OCI-LY1 (cell line): ENCODE measurements at regions not wholly inside any gene's neighbourhood (a gene's known extent, or its start where the extent isn't known, plus 50 kb on each side); places are given as distances from the start of the nearest gene placed in this dataset.

Experiments used
- H2AFZ ChIP-seq: fragments of 200-600 bp; sonication (generic), shearing (Covaris generic); 2 replicates; pipeline ENCODE4 v1.6.0; 2014; ENCODE audit warnings: antibody characterized with exemption, mild to moderate bottlenecking, low read length
- H3F3A ChIP-seq: fragments of 200-600 bp; sonication (generic), shearing (Covaris generic); 2 replicates; pipeline ENCODE4 v1.6.0; 2014; ENCODE audit warnings: mild to moderate bottlenecking, antibody characterized with exemption, low read length, moderate library complexity; ENCODE audit not compliant: insufficient read depth
- H3K27ac ChIP-seq: fragments of 200-600 bp; sonication (generic); 2 replicates; pipeline ENCODE4 v1.5.1; 2014; ENCODE audit warnings: low read length, mixed run types, mild to moderate bottlenecking, low read depth; ENCODE audit not compliant: poor library complexity, severe bottlenecking
- H3K27me3 ChIP-seq: fragments of 200-600 bp; sonication (generic); 2 replicates; pipeline ENCODE4 v1.6.0; 2014; ENCODE audit warnings: antibody characterized with exemption, mild to moderate bottlenecking, low read length, moderate library complexity; ENCODE audit not compliant: insufficient read depth
- H3K36me3 ChIP-seq: fragments of 200-600 bp; sonication (generic); 2 replicates; pipeline ENCODE4 v1.6.1; 2014; ENCODE audit warnings: mild to moderate bottlenecking, antibody characterized with exemption, low read length, moderate library complexity, mixed read lengths; ENCODE audit not compliant: insufficient read depth
- H3K4me1 ChIP-seq: fragments of 200-600 bp; sonication (generic); 2 replicates; pipeline ENCODE4 v1.5.1; 2014; ENCODE audit warnings: mild to moderate bottlenecking, low read length, moderate library complexity; ENCODE audit not compliant: insufficient read depth, severe bottlenecking
- H3K4me2 ChIP-seq: fragments of 200-600 bp; sonication (generic), shearing (Covaris generic); 2 replicates; pipeline ENCODE4 v1.6.1; 2014; ENCODE audit warnings: low read length
- H3K4me3 ChIP-seq: fragments of 200-600 bp; sonication (generic); 2 replicates; pipeline ENCODE4 v1.5.1; 2014; ENCODE audit warnings: low read length, low read depth, mild to moderate bottlenecking, mixed read lengths; ENCODE audit not compliant: poor library complexity, severe bottlenecking
- H3K79me2 ChIP-seq: fragments of 200-600 bp; shearing (Covaris generic); 2 replicates; pipeline ENCODE4 v1.6.1; 2016; ENCODE audit warnings: mixed run types, low read length, mixed read lengths; ENCODE audit not compliant: insufficient read depth
- H3K9ac ChIP-seq: fragments of 200-600 bp; sonication (generic), shearing (Covaris generic); 2 replicates; pipeline ENCODE4 v1.6.1; 2014; ENCODE audit warnings: mild to moderate bottlenecking, low read length, mixed read lengths
- H3K9me2 ChIP-seq: fragments of 200-600 bp; sonication (generic), shearing (Covaris generic); 2 replicates; pipeline ENCODE4 v1.6.1; 2014; ENCODE audit warnings: low read depth, mild to moderate bottlenecking, low read length, mixed read lengths
- H3K9me3 ChIP-seq: fragments of 200-600 bp; shearing (Covaris generic); 2 replicates; pipeline ENCODE4 v1.6.1; 2014; ENCODE audit warnings: low read length, mixed read lengths
- H4K20me1 ChIP-seq: fragments of 200-600 bp; sonication (generic), shearing (Covaris generic); 2 replicates; pipeline ENCODE4 v1.6.0; 2016; ENCODE audit warnings: mild to moderate bottlenecking, low read length; ENCODE audit not compliant: insufficient read depth
- EZH2 ChIP-seq: fragments of 200-600 bp; sonication (generic), shearing (Covaris generic); IDR thresholded peaks from 2 replicates; pipeline ENCODE4 v1.8.0; 2017; ENCODE audit warnings: borderline replicate concordance, mixed run types, mild to moderate bottlenecking, antibody characterized with exemption, low read length, moderate library complexity, mixed read lengths
- TF ChIP-seq, protein P1 (sequence below): fragments of 200-600 bp; sonication (generic), shearing (Covaris generic); IDR thresholded peaks from 2 replicates; pipeline ENCODE4 v1.5.1; 2017; ENCODE audit warnings: mild to moderate bottlenecking, antibody characterized with exemption, low read length, moderate library complexity, mixed read lengths

DNA sequence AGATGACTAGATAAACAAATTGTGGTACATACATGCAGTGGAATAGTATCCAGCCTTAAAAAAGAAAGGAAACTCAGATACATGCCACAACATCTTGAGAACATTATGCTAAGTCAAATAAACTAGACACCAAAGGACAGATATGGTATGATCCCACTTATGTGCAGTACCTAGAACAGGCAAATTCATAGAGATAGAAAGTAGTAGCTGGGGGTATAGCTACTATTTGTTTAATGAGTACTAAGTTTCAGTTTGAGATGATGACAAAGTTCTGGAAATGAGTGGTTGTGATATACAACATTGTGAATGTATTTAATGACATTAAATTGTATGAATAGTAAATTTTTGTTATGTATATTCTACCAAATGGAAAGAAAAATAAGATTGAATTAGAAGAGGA, 477.2 kb upstream of the CFAP20DC start:
- Histone ChIP-seq H3K27ac (no peak overlapping the region), H3K4me1 (no peaks in the 10 kb centered on the region), H3K36me3 (no peaks in the 10 kb centered on the region), H3K9me3 (no peaks in the 10 kb centered on the region), H3F3A (no peaks in the 10 kb centered on the region), H3K9me2 (no peaks in the 10 kb centered on the region), H2AFZ (no peak overlapping the region), H3K27me3 (no peaks in the 10 kb centered on the region), H3K79me2 (no peaks in the 10 kb centered on the region), H4K20me1 (no peaks in the 10 kb centered on the region), H3K4me2 (no peak overlapping the region), H3K4me3 (no peak overlapping the region), H3K9ac (no peak overlapping the region)
- TF ChIP-seq EZH2 = no peak
- TF ChIP-seq, protein P1, sequence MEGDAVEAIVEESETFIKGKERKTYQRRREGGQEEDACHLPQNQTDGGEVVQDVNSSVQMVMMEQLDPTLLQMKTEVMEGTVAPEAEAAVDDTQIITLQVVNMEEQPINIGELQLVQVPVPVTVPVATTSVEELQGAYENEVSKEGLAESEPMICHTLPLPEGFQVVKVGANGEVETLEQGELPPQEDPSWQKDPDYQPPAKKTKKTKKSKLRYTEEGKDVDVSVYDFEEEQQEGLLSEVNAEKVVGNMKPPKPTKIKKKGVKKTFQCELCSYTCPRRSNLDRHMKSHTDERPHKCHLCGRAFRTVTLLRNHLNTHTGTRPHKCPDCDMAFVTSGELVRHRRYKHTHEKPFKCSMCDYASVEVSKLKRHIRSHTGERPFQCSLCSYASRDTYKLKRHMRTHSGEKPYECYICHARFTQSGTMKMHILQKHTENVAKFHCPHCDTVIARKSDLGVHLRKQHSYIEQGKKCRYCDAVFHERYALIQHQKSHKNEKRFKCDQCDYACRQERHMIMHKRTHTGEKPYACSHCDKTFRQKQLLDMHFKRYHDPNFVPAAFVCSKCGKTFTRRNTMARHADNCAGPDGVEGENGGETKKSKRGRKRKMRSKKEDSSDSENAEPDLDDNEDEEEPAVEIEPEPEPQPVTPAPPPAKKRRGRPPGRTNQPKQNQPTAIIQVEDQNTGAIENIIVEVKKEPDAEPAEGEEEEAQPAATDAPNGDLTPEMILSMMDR = no peak

DNA sequence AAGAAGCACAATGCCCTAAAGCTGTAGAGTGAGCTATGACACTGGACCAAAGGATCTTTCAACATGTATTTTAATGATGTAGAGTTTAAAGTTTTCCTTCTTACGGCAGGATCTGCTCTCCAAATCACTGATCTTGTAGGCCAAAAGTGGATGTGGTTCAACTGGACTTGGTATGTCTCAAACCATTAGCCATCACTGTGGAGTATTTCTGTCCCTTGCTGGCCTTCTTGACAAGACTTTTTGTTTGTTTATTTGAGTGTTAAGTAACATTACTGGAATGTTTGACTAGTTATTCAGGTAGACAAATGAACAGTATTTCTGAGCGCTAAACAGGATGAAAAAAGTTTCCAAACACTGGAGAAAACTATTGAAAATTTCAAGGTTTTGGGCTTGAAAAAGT, 472.7 kb upstream of the CFAP20DC start:
- H3K27ac ChIP-seq = no peak overlapping the region
- TF ChIP-seq EZH2 = no peak
- TF ChIP-seq, protein P1 = no peak
- no peak overlapping the region for H3K4me3 ChIP-seq
- no peaks in the 10 kb centered on the region for H3K36me3 ChIP-seq
- H2AFZ ChIP-seq = no peak overlapping the region
- no peaks in the 10 kb centered on the region for H3K9me3 ChIP-seq
- no peaks in the 10 kb centered on the region for H3K27me3 ChIP-seq
- no peak overlapping the region for H3K9ac ChIP-seq
- no peaks in the 10 kb centered on the region for H3K4me1 ChIP-seq
- H3K4me2 ChIP-seq = no peak overlapping the region
- no peaks in the 10 kb centered on the region for H3K9me2 ChIP-seq
- no peaks in the 10 kb centered on the region for H4K20me1 ChIP-seq
- H3K79me2 ChIP-seq = no peaks in the 10 kb centered on the region
- H3F3A ChIP-seq = no peaks in the 10 kb centered on the region

DNA sequence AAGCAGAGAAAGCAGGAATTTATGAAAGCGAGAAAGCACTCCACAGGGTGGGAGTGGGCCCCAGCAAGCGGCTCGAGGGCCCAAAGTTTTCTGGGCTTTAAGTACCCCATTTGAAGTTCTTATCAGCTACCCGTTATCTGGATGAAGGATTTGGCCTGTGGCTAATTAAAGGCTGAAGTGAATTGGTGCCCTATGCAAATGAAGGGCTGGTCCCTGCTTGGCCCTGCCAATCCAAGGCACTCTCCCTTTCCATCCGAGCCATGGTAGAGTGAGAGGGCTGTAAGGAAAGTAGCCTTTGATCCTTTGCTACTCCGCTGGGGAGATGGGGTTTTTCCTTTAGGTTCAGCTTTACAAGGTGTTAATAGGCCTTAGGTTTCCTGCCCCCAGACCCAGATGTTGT, 469.3 kb upstream of the CFAP20DC start:
- Histone ChIP-seq H3K4me1 (no peaks in the 10 kb centered on the region), H3K9me2 (no peaks in the 10 kb centered on the region), H3K79me2 (no peaks in the 10 kb centered on the region), H4K20me1 (no peaks in the 10 kb centered on the region), H3K36me3 (no peaks in the 10 kb centered on the region), H3K27ac (no peak overlapping the region), H3K9me3 (no peaks in the 10 kb centered on the region), H2AFZ (no peak overlapping the region), H3K27me3 (no peaks in the 10 kb centered on the region), H3K4me3 (no peak overlapping the region), H3K4me2 (no peak overlapping the region), H3K9ac (no peak overlapping the region), H3F3A (no peaks in the 10 kb centered on the region)
- TF ChIP-seq, protein P1 = no peak
- no peak for TF ChIP-seq EZH2
